ENCODE measurements at regions not wholly inside any gene's neighbourhood (a gene's known extent, or its start where the extent isn't known, plus 50 kb on each side); places are given as distances from the start of the nearest gene placed in this dataset.

DNA sequence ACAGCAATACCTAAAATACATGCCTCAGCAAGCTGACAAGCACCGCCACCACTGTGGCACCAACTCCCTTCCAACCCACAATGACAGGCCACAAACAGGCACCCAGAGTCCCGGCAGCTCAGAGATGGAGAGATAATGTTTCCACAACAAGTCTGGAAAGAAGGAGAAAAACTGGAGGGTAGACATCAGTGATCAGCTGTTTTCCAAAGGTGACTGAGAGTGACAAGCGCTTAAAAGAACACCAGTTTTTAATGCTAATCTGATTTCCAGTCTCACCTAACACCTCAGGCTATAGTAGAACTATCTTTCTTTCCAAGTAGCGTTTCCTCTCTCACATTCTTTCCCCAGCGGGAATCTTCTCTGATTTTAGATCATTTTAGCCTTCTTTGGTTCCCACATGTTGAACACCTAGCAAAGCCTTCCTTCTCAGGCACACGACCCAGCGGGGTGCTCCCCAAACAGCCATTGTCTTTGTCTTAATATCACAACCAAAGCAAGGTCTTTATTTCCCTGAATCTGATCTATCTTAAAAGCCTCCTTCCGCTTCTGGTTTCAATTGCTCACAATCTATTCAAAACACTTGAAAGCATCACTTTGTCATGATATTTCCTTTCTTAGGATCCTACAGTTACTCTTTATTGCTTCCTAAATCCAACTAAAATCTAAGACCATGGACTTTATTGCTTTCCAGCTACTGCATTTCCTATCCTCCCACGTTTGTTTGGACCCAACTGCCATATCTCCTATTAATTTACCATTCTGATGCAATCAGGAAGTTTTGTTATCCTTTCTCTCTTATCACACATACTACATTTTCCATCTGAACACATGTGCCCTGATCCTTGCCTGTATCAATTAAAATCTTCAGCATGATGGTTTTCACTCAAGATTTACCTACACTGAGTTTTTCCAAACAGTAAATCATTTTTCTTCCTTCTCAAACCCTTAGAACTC, 282.7 kb downstream of the ADGB start:
- TF ChIP-seq, protein P1, sequence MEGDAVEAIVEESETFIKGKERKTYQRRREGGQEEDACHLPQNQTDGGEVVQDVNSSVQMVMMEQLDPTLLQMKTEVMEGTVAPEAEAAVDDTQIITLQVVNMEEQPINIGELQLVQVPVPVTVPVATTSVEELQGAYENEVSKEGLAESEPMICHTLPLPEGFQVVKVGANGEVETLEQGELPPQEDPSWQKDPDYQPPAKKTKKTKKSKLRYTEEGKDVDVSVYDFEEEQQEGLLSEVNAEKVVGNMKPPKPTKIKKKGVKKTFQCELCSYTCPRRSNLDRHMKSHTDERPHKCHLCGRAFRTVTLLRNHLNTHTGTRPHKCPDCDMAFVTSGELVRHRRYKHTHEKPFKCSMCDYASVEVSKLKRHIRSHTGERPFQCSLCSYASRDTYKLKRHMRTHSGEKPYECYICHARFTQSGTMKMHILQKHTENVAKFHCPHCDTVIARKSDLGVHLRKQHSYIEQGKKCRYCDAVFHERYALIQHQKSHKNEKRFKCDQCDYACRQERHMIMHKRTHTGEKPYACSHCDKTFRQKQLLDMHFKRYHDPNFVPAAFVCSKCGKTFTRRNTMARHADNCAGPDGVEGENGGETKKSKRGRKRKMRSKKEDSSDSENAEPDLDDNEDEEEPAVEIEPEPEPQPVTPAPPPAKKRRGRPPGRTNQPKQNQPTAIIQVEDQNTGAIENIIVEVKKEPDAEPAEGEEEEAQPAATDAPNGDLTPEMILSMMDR (IDR thresholded peaks at IDR 0.05; ENCODE audit: low read depth, low read length, missing control alignments): no peak
- no peak for DNase-seq (ENCODE audit: extremely low read depth, low read depth)
- H3K4me3 ChIP-seq (replicated peaks; ENCODE audit: low read depth, low read length): no peak overlapping the region

DNA sequence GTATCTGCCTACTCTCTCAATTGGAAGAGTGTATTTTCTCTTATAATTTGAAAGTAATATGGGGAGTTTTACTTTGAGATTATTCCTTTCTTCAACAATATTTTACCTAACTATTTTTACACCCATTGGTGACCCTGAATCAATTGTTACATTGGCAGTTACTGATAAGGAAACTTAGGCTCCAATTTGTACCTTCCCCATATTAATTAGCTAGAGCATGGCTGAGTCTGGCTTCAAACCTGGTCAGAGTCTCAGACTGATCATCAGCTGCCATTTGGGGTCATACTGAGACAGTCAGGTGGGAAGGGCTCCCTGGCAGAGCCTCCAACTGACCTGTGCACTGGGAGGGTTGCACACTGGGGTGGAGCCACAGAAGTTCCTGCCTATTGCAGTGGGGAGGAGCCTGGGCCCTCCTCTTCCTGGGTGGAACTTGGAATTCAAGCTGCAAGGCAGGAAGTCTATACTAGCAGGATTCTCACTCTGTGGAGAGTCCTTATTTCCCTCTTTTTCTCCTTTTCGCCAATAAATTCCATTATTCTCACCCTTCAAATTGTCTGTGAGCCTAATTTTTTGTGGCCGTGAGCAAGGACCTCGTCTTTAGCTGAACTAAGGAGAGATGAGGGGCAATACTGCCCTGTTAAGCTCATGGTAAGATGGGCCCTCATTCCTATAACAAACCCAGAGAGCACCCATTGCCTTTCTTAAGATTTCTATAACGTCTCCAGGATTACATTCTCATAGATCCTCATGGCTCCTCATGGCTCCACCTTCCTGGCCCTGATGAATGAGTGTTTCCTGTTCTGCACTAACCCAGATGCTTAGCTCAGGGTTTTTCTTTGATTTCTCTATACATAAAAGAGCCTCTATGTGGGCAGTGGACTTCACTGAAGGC, 285.1 kb downstream of the ADGB start:
- DNase-seq (ENCODE audit: extremely low read depth, low read depth): no peak
- TF ChIP-seq, protein P1 (IDR thresholded peaks at IDR 0.05; ENCODE audit: low read depth, low read length, missing control alignments): no peak
- H3K4me3 ChIP-seq (replicated peaks; ENCODE audit: low read depth, low read length): no peak overlapping the region

DNA sequence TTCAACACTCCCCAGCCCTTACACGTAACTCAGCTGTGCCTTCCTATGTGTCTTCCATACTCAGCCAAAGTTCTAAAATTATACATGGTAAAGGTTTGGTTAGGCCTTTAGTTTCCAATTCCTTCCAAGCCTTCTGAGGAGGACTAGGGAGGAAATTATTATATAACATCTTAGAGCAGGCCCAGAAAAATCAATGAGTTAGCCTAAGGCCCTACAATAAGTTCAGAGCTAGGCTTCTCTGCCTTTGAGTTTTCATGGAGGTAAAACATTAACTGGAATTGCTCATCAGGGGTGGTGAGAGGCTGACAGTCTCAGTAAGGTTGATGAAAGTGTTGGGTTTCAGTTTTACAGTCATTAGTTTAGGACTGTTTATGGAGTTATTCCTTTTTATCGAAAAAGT, 286.0 kb downstream of the ADGB start:
- no peak for DNase-seq (ENCODE audit: extremely low read depth, low read depth)
- no peak overlapping the region for H3K4me3 ChIP-seq (replicated peaks; ENCODE audit: low read depth, low read length)
- TF ChIP-seq, protein P1 (IDR thresholded peaks at IDR 0.05; ENCODE audit: low read depth, low read length, missing control alignments): no peak

DNA sequence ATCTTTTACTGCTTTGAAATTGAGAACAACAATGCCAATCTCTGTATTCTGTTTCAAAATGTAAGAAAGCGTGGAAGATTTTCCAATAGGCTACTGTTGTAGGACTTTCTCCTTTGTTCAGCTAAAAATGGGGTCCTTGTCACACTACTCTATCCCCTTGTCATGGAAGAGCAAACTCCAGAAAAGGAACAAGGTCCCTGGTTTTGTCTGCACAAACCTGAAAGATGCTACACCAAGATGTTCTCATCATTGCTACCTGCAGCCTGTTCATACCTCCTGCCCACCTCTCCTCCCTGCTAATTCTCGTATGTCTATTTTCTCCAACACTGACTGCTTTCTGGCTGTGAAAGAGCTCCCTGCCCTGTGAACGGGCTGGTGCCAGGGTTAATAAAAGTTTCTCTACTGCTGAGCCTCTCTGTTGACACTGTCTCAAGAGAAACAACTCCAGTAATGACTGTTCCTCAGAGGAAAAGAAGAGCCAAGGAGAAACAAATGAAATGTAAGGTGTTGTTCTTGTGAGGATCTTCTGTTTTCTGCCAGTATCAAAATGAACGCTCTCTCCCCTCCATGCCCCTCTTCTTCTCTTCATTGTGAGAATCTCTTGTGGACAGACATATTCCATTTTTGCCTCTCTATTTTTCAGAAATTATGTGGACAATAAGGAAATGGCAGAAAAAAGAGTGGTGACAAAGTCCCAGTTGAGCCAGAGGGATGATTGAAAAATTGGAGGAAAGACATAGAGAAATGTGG, 287.1 kb downstream of the ADGB start:
- no peak overlapping the region for H3K4me3 ChIP-seq (replicated peaks; ENCODE audit: low read depth, low read length)
- TF ChIP-seq, protein P1 (IDR thresholded peaks at IDR 0.05; ENCODE audit: low read depth, low read length, missing control alignments): no peak
- no peak for DNase-seq (ENCODE audit: extremely low read depth, low read depth)

GRCh38 chr6:146886587-146887446, 288.0 kb downstream of the ADGB start:
- DNase-seq (ENCODE audit: extremely low read depth, low read depth): no peak
- no peak overlapping the region for H3K4me3 ChIP-seq (replicated peaks; ENCODE audit: low read depth, low read length)
- TF ChIP-seq, protein P1 (IDR thresholded peaks at IDR 0.05; ENCODE audit: low read depth, low read length, missing control alignments): no peak
